COLO829 (cell line): ENCODE measurements at regions not wholly inside any gene's neighbourhood (a gene's known extent, or its start where the extent isn't known, plus 50 kb on each side); places are given as distances from the start of the nearest gene placed in this dataset.
"Not testable (repeated sequence)": the region's sequence is repeated elsewhere in the genome, so short reads cannot be mapped to it uniquely, and the experiment has no call there.

ENCODE experiments used
- DNase-seq: peaks from one replicate; pipeline ENCODE4 v3.0.0; 2012; ENCODE audit warnings: low spot score

DNA sequence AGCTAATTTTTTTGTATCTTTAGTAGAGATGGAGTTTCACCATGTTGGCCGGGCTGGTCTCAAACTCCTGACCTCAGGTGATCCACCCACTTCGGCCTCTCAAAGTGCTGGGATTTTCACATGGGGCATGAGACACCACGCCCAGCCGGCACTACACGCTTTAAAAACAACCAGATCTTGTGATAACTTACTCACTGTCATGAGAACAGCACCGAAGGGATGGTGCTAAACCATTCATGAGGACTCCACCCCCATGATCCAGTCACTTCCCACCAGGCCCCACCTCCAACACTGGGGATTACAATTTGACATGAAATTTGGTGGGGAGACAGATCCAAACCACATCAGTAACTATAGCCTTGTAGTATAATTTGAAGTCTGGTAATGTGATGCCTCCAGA lies 67.4 kb upstream of the ZNF169 start:
- DNase-seq, result not testable (repeated sequence)

DNA sequence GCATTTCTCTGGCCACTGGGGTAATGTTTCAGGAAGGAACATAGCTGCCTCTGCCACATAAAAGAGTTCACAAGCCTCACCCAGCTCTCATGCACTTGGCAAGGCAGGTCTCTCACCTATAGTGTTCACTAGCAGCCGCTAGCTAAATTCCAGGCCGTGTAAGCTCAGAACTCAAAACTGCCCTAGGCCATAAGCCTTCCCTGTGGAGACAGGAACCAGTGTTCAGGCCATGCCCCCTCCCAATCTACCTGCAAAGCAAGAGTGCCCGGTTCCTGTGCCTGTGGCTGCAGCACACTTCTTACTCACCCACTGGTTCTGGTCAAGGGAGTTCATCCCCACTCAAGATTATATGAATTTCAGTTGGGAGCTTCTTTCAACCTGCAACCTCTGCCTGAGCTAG lies 60.7 kb upstream of the ZNF169 start:
- DNase-seq, result no peak

GRCh38 chr9:94199776-94200175 lies 59.3 kb upstream of the ZNF169 start:
- no peak for DNase-seq

GRCh38 chr9:94204174-94204573 lies 54.9 kb upstream of the ZNF169 start:
- DNase-seq, result no peak

- DNase-seq, result no peak
These were observed 51.3 kb upstream of the ZNF169 start for GRCh38 chr9:94207781-94208180.
